Neutrophil (primary cell): ENCODE measurements at regions not wholly inside any gene's neighbourhood (a gene's known extent, or its start where the extent isn't known, plus 50 kb on each side); places are given as distances from the start of the nearest gene placed in this dataset.

Experiments used
- H3K27ac ChIP-seq: fragments of 200-600 bp; sonication (generic); 2 replicates; pipeline ENCODE4 v1.5.1; 2016; ENCODE audit warnings: mild to moderate bottlenecking, moderate library complexity
- H3K27me3 ChIP-seq: fragments of 200-600 bp; sonication (generic); 2 replicates; pipeline ENCODE4 v1.6.0; 2016; ENCODE audit warnings: mild to moderate bottlenecking
- H3K36me3 ChIP-seq: fragments of 200-600 bp; sonication (generic); 2 replicates; pipeline ENCODE4 v1.5.1; 2017
- H3K4me1 ChIP-seq, 2 experiments: fragments of 200-600 bp in 1 of 2; sonication (generic) in 1 of 2; 1 replicate in 1 of 2; 2 replicates in 1 of 2; pipeline versions ENCODE4 v1.5.1 to v1.6.1; 2013 to 2016; ENCODE audit warnings: low read depth in 1 of 2, low read length in 1 of 2, mild to moderate bottlenecking in 1 of 2, moderate library complexity in 1 of 2; ENCODE audit not compliant: control insufficient read depth in 1 of 2, insufficient read depth in 1 of 2
- H3K4me3 ChIP-seq, 2 experiments: fragments of 200-600 bp in 1 of 2; sonication (generic) in 1 of 2; 1 replicate in 1 of 2; 2 replicates in 1 of 2; pipeline ENCODE4 v1.5.1; 2013 to 2016; ENCODE audit warnings: low read depth in 1 of 2, low read length in 1 of 2, mild to moderate bottlenecking in 1 of 2, moderate library complexity in 1 of 2
- H3K9me3 ChIP-seq: fragments of 200-600 bp; sonication (generic); 2 replicates; pipeline ENCODE4 v1.5.1; 2016
- TF ChIP-seq, protein P1 (sequence below): fragments of 200-600 bp; sonication (generic); IDR thresholded peaks from 2 replicates; pipeline ENCODE4 v1.5.1; 2016; ENCODE audit warnings: antibody characterized with exemption

GRCh38 chr5:155935723-155936122 lies 391.2 kb upstream of the SGCD start:
- Histone ChIP-seq H3K27ac (no peak overlapping the region), H3K4me1 (no peaks in the 10 kb centered on the region), H3K36me3 (no peaks in the 10 kb centered on the region), H3K27me3 (no peaks in the 10 kb centered on the region), H3K9me3 (no peaks in the 10 kb centered on the region), H3K4me3 (no peak overlapping the region)
- TF ChIP-seq, protein P1, sequence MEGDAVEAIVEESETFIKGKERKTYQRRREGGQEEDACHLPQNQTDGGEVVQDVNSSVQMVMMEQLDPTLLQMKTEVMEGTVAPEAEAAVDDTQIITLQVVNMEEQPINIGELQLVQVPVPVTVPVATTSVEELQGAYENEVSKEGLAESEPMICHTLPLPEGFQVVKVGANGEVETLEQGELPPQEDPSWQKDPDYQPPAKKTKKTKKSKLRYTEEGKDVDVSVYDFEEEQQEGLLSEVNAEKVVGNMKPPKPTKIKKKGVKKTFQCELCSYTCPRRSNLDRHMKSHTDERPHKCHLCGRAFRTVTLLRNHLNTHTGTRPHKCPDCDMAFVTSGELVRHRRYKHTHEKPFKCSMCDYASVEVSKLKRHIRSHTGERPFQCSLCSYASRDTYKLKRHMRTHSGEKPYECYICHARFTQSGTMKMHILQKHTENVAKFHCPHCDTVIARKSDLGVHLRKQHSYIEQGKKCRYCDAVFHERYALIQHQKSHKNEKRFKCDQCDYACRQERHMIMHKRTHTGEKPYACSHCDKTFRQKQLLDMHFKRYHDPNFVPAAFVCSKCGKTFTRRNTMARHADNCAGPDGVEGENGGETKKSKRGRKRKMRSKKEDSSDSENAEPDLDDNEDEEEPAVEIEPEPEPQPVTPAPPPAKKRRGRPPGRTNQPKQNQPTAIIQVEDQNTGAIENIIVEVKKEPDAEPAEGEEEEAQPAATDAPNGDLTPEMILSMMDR = no peak

- Histone ChIP-seq H3K9me3 (no peaks in the 10 kb centered on the region), H3K4me3 (no peak overlapping the region), H3K36me3 (no peaks in the 10 kb centered on the region), H3K4me1 (no peaks in the 10 kb centered on the region), H3K27ac (no peak overlapping the region), H3K27me3 (no peaks in the 10 kb centered on the region)
- TF ChIP-seq, protein P1 = no peak
Measured at GRCh38 chr5:155936520-155937406, 390.2 kb upstream of the SGCD start.

DNA sequence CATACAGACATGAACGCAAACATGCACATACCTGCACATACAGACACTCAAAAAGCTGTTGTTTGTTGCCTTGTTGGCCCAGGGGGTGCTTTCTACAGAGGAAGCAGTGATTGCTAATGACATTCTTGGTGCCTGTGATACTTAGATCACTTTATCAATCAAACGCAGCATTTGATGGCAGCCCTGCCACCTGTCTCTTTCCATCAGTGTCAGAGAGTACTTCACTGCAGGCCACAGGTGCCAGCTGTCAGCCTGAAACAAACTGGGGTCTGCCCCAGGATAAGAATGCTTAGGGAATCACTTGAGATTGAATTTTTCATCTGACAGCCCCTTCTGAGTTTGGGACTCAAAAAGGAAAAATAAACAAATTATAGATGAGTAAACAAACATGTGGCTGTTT lies 388.9 kb upstream of the SGCD start:
- Histone ChIP-seq H3K4me1 (no peaks in the 10 kb centered on the region), H3K4me3 (no peak overlapping the region), H3K36me3 (no peaks in the 10 kb centered on the region), H3K9me3 (no peaks in the 10 kb centered on the region), H3K27ac (no peak overlapping the region), H3K27me3 (no peaks in the 10 kb centered on the region)
- TF ChIP-seq, protein P1 = no peak

DNA sequence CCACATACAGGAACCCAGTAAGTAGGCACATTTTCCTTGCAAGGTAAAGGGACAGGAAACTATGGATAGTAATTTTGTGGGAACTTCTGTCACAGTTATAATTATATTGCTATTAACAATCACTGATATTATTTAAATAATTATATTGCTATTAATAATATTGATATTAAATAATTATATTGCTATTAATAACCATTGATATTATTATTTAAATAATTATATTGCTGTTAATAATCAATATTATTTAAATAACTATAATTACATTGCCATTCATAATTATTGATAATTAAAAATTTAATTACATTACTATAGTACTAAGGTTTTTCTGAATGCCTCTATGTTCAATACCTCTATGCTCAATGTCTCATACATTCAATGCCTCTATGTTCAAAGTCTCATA lies 385.6 kb upstream of the SGCD start:
- Histone ChIP-seq H3K4me3 (no peak overlapping the region), H3K27me3 (no peaks in the 10 kb centered on the region), H3K9me3 (no peaks in the 10 kb centered on the region), H3K36me3 (no peaks in the 10 kb centered on the region), H3K4me1 (no peaks in the 10 kb centered on the region), H3K27ac (no peak overlapping the region)
- TF ChIP-seq, protein P1 = no peak

- H3K4me3 ChIP-seq = no peak overlapping the region
- no peaks in the 10 kb centered on the region for H3K36me3 ChIP-seq
- no peaks in the 10 kb centered on the region for H3K4me1 ChIP-seq
- no peaks in the 10 kb centered on the region for H3K9me3 ChIP-seq
- TF ChIP-seq, protein P1 = no peak
- H3K27me3 ChIP-seq = no peaks in the 10 kb centered on the region
- no peak overlapping the region for H3K27ac ChIP-seq
Measured at GRCh38 chr5:155943516-155944407, 383.2 kb upstream of the SGCD start.
